HG03064 (cell line): ENCODE measurements at regions not wholly inside any gene's neighbourhood (a gene's known extent, or its start where the extent isn't known, plus 50 kb on each side); places are given as distances from the start of the nearest gene placed in this dataset.
"Not testable (repeated sequence)": the region's sequence is repeated elsewhere in the genome, so short reads cannot be mapped to it uniquely, and the experiment has no call there.

Source experiments
- ATAC-seq: cut with Tn5 transposase; IDR thresholded peaks from one replicate; pipeline ENCODE4 v1.9.1; 2021; ENCODE audit warnings: low read depth; ENCODE audit not compliant: unreplicated experiment

DNA sequence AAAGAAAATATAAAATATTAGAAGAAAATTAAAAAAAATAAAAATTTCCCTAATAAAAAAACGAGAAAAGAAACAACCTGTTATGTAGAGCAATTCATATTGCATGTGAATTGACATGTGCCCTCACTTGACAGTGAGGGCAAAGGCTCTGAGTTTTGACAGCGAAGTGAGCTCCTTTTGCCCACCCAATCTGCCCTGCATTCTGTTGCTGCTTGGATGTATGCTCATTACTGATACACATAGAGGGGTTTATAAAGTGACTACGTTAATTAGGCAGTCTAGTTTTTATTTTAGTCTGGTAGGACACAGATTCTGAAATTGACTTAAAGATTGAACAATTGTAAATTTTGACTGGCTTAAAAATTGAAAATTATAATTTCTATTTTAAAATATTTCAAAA is 949.4 kb downstream of the TLE4 start:
- ATAC-seq, result no peak

GRCh38 chr9:80520231-80520630 is 948.5 kb downstream of the TLE4 start:
- no peak for ATAC-seq

- ATAC-seq, result no peak
These were observed 946.7 kb downstream of the TLE4 start for GRCh38 chr9:80518441-80518840.

DNA sequence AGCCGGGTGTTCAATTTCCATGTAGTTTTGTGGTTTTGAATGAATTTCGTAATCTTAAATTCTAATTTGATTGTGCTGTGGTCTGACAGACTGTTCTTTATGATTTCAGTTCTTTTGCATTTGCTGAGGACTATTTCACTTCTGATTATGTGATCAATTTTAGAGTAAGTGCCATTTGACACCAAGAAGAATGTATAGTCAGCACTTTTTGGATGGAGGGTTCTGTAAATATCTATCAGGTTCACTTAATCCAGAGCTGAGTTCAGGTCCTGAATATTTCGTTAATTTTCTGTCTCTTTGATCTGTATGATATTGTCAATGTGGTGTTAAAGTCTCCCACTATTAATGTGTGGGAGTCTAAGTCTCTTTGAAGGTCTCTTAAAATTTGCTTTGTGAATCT is 944.9 kb downstream of the TLE4 start:
- no peak for ATAC-seq

- ATAC-seq, result no peak
These were observed 937.6 kb downstream of the TLE4 start for GRCh38 chr9:80509358-80509757.

DNA sequence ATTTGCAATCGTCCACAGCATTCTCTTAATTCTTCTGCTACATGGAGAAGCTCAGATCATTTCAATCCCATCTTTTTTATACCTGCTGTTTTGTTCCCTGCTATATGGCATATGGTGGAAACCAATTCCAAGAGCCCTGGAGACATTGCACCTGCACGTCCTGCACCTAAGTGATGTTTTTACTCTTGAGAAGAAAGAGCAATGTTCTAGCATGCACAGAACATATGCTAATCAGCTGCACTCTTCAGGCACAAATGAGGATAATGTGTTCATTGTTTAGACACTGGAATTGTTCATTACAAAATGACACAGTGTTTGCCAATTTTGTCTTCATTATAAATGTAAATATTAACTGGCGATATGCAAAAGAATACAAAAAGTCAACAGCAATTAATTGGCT is 935.8 kb downstream of the TLE4 start:
- ATAC-seq, result no peak

DNA sequence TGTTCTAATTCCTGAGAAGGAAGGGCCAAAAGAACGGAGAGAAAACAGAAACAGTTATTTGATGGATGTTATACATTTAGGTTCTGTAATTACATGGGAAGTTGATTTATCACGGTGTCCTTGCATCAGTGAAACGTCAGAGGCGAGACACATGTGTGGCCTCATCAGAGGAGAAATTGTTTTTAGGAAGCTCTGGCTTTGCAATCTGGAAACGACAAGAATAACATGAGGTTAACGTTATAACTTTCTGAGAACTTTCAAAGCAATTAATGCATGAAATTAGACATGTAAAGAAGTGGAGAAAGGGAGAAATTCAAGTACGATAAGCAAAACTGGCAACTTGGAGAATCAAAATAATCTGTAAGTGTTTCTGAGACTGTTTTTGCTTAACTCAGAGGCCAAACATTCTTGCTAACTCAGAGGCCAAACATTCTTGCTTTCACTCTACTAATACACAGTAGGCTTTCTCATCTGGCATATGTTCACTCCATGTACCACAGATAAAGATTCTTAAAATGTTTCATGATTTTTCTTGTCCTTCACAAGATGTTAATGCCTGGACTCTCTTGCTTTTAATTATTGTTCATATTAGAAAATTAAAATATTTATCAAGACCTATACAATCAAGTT is 933.0 kb downstream of the TLE4 start:
- no peak for ATAC-seq

DNA sequence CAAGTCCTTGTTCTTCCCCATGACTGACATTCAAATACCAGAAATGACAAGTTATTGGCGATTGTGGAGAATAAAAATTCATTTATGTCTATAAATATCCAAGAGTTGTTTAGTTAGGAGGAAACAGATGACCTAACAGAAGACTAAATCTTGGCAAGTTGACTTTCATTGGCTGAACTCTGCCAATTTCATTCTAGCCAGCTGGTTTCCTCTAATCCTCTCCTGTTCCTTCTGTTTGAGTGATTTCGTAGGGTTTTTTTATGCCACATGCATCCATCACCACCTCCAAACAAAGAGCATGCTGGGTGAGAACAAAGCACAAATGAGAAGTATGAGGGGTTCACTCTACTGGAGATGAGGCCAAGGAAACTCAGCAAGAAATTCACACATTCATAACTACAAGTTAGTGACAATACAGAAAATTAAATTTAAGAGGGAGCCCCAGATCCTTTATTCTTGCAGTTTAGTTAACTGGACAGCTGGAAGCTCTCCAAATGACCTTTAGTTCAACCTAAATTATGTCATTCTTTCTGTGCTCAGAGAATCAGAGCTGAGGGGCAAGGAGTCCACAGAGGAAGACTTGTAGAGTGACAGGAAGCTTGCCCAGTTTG is 932.0 kb downstream of the TLE4 start:
- no peak for ATAC-seq

GRCh38 chr9:80502306-80502705 is 930.5 kb downstream of the TLE4 start:
- no peak for ATAC-seq

DNA sequence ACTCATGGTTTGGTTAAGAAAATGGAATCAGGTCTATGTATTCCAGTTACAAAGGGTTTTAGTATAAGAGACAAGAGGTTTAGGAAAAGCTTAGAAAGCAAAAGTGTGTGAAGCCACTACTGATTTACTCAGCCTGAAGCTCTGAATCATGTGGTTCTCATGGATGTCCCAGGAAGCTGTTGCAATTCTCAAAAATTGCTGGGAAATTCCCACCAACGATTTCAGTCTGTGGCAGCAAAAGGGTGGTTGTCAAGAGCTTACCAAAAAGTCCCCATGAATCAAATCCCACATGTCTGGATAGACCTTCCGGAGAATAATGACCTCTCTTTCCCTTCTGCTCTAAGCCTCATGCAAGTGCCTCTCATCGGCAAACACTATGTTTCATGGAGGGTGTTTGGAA is 929.9 kb downstream of the TLE4 start:
- no peak for ATAC-seq

- no peak for ATAC-seq
These were observed 928.5 kb downstream of the TLE4 start for GRCh38 chr9:80500300-80500699.

- no peak for ATAC-seq
These were observed 926.3 kb downstream of the TLE4 start for GRCh38 chr9:80498001-80498555.

DNA sequence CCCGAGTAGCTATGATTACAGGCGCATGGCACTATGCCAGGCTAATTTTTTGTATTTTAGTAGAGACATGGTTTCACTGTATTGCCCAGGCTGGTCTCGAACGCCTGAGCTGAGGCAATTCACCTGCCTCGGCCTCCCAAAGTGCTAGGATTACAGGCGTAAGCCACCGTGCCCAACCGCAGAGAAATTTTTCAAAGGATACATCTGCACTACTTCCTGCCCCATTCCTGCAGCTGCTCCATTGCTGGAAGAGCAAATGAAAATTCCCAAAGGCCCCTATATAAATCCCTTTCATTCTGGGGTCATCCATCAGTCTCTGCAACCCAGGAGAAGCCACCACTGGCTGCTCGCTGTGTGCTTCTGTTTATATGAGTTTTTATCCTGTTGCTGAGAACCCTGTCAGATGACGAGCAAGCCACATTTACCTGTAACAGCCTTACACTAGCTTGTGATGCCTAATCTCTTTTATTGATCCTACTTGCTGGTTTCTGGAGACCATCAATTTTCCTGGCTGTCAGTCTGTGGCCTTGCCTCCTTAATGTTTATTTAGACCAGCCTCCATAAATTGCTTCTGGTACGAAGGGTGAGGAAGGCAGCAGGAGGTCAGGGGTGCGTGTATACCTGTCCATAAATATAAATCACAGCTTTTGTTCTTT is 925.3 kb downstream of the TLE4 start:
- no peak for ATAC-seq

DNA sequence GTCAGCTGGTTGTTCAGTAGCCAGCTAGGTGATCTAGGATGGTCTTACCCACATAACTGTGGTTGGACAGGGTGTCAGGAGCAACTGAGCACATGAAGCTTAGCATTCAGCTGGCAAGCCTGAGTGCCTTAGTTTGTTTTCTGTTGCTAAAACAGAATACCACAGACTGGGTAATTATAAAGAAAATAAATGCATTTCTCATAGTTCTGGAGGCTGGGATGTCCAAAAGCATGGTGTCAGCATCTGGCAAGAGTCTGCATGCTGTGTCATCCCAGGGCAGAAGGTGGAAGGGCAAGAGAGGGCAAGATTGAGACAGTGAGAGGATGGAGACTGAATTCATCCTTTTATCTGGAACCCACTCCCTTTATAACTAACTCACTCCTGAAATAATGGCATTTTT is 921.5 kb downstream of the TLE4 start:
- no peak for ATAC-seq

DNA sequence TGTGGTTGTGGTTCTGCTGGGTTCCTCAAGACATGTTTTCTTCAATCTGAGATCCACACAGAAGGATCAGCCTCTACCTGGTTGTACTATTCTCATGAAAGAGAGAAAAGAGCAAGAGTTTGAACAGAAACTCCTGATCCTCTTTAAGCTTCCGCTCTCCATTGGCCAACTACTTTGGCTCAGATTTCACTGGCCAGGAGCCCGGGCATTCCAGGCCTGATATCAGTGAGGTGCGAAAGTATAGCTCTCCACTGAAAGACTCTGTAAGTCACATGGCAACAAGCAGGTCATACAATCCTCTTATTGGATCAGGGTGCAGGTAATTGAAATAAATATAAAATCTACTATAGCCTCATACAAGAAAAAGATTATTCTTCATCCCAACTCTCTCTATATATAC is 920.5 kb downstream of the TLE4 start:
- no peak for ATAC-seq

DNA sequence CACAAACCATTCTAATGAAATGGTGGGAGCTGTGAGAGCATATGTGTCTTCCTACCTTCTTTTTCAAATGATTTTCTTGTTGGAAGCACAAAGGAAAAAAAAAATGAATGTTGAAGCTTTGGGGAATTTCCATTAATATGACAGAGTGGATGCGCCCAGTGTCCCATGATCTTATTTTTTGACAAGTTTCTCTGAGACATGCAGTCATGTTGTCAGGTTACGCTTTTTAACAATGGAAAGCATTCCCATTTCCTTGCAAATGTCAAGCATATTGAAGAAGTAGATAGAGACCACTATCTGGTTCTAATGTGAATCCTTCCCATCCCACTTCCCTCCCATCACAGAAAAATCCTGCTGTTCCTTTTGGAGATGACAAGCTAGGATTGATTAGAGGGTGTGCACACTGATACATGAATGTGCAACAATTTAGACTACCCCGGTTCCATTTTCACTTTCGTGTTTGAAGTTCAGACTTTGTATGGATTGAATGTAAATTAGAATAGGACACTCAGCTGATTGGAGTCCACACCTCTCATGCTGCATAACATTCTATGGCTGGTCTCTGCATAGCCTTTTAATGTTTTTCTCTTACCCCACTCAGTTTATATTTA is 919.4 kb downstream of the TLE4 start:
- no peak for ATAC-seq

- no peak for ATAC-seq
These were observed 917.6 kb downstream of the TLE4 start for GRCh38 chr9:80489329-80489728.

GRCh38 chr9:80485420-80486250 is 913.9 kb downstream of the TLE4 start:
- no peak for ATAC-seq

DNA sequence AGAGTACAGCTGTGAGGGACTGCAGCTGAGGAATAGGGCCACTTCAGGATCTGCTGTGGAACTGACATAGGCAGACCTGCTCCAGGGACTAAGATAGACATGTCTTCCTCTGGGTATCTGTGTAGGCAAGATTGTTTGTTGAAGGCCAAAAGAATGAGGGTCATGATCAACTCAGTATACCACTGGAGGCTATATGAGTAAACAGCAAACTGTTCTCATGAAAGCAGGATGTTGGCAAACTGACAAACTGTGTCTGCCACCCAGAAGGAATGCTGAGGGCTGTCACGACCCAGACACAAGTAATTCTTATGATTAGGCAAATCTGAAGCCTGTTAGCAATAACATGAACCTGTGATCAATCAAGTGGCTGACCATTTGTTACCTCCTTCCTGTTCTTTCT is 910.5 kb downstream of the TLE4 start:
- ATAC-seq, result not testable (repeated sequence)

- no peak for ATAC-seq
These were observed 895.9 kb downstream of the TLE4 start for GRCh38 chr9:80467632-80468031.

GRCh38 chr9:80465556-80465955 is 893.8 kb downstream of the TLE4 start:
- no peak for ATAC-seq
